A204.1 (cell line): ENCODE measurements at regions not wholly inside any gene's neighbourhood (a gene's known extent, or its start where the extent isn't known, plus 50 kb on each side); places are given as distances from the start of the nearest gene placed in this dataset.

Experiments
- FAIRE-seq: peaks from 2 replicates; lab custom pipeline; 2012; peaks lifted over from hg19 to GRCh38; lab: Jason Lieb, UNC

DNA sequence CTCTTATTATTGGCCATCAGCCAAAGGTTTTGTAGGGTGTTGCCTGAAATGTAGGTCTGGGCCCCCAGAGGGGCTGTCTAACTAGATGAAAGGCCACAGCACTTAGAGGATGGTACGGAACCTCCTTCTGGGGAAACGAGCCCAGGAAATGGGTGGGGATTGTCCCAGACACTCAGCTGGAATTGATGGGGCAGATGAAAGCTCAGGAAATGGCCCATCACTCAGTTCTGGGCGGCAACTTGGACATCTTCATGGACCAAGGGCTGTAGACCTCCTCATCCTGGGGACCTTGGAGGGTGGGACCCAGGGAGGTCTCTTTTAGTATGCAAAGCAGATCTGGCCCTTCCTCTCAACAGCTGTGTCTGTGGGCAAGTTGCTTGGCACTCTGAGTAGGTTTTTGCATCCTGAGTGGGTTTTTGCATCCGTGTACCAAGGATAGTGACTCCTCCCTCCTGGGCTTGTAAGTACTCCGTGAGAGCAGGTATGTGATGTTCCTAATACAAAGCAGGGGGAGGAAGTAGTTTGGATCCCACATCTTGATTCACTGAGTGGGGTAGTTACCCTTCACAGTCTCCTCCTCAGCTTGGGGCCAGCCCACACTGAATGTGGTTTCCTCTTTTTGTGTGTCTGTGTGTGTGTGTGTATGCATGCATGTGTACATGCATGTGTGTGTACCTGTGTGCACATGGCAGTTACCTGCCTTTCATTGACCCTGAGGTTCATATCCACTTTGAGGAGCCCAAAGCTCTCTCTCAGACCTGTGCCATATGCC, 292.0 kb downstream of the RPLP1 start:
- no peak for FAIRE-seq

DNA sequence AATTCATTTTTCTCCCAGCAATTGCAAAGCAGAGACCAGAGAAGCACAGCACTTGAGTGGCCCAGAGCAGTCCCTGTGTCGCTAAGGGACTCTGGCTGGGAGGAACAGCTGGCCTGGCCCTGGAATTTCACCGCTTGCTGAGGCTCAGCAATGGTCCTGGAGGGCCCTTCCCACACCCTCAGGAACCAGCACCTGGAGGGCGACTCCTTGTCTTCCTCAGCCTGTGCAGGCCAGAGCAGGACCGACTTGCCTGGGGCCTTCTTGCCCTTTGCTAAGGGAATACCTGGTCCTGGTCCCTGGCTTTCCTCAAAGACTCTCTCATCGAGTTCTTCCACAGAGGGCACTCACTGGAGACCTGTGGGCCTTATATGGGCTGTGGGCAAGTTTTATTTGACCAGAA, 294.6 kb downstream of the RPLP1 start:
- FAIRE-seq = no peak

DNA sequence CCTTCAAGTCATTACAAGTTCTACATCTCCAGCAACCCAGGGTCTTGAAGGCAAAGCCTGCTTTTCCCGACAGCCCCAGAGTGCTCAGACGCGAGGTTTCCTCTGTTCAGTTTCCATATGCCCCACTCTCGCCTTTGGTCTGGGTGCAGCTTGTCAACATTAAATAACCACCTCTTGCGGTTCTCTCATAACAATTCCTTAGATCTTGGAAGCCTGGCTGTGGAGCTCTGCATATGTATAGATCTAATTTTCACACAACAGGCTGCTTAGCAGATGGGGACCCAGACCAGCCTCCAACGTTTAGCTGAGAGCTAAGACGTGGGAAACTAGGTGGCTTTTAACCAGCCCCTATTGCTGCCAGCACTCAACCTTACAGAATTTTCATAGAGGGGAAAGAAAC, 295.5 kb downstream of the RPLP1 start:
- no peak for FAIRE-seq

DNA sequence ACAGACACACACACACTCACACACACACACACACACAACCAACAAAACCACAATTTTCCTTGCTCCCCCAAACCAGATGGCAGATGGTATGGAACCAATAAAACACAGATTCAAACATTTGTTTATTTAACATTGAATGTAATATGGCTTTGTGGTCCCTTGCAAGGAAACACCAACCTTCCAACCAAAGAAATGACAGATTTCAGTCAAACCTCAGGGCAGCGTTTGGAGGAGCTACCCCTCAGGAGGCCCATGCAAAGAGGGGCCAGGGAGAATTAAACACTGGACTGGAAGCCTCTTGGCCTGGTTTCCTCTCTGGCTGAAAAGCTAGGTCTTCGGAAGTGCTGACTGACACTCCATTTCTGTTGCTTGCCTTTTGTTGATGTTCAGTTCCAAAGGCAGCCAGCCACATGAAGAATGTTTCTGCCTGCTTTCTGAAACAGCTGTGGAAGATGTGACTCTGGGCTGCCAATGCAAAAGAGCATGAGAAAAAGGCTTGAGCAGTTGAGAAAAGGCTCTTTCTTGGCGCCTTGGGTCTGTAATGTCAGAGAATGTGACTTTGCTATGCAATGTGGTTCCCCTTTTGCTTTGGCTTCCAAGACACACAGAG, 296.1 kb downstream of the RPLP1 start:
- FAIRE-seq = no peak

DNA sequence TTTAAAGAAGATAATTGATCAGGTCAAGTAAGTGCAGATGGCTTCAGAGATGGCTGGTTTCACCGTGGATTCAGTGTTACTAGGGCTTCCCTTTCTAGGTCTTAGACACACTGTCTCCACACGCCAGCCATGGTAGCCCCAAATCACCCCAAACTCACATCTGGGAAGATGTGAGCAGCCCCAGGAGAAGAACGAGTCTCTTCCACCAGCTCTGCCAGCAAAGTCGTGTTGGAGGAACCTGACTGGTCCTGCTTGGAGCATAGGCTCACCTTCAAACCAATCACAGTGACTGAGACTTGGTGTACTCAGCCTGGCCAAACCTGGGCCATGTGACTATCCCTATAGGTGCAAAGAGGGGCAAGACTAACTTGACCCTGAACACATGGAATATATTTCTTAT, 296.7 kb downstream of the RPLP1 start:
- no peak for FAIRE-seq

DNA sequence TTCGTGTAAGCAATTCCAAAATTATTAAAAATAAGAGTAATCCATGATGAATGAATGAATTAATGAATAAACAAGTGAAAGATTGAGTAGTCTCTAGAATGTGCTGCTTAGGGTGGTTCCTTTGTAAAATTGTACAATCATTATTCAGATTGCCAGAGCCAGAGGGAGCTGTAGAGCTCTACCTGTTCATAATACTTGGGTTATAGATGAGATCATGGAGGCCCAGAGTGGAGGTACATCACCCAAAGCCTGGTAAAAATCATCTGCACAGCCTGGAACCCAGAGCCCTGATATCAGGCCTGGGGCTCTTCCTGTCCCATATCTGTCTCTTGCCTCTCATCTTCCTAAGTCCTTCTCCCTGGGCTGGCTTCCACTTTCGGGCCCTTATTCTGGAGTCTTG, 297.2 kb downstream of the RPLP1 start:
- FAIRE-seq = no peak

DNA sequence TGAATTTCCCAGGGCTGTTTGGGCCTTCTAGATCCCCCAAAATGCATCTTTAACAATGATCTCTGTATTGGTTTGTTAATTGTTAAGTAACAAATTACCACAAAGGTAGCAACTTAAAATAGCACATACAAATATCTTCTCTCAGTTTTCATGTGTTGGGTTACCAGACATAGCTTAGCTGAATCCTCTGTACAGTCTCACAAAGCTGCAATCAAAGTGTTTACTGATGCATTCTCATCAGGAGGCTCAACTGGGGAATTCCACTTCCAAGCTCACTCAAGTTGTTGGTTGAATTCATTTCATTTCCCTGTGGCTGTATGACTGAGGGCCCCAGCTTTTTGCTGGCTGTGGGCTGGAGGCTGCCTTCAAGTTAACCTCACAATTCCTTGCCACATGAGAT, 297.6 kb downstream of the RPLP1 start:
- no peak for FAIRE-seq

DNA sequence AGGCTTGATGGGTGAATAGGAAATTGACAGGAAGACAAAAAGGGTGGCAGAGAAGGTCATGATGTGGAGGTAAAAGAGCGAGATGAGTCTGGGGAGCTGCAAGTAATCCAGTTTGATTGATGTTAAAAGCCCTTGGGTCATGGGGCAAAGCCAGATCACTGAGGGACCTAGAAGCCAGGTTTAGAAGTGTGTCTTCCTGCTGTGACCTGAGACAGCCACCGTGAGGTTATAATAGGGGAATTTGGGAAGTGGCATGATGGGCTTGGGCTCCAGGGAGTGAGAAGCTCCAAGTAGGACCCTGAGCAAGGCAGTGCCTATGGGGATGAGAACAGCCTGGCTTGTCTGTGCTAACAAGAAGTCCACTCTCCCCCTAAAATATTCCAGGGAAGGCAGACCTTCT, 298.5 kb downstream of the RPLP1 start:
- no peak for FAIRE-seq

DNA sequence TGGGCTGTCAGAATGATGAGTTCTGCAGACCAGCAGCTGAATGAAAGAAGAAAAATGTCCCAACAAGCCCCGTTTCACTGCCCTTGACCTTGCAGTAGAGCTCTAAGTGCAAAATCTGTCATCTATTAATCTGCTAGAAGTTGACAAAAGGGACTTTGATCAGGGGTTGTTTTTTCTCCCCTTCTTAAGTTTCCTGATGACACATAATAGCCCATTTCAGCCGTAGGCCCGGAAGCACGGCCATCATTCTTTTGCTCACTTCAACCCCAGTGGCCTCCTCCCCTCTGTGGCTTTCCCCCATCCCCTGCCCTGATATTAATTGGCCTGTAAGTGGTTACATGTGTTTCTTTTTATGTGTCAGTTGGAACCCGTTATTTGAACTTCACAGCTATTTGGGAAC, 298.9 kb downstream of the RPLP1 start:
- no peak for FAIRE-seq

DNA sequence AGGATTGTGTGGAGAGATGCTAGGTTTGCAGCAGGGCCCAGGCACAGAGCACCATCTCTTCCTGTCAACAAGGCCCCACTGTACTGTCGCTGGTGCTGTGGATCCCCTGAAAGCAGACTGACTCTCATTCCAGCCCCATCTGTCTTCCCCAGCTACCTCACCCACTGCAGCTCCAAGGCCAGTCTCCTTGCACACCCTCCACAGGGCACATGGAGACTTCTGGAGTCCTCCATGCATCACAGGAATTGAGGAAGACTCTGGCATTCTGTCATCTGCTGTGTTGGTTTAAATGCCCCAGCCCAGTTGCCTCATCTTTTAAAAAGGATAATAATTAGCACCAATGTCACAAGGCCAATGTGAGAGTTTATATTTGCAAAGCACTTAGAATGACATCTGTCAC, 301.2 kb downstream of the RPLP1 start:
- no peak for FAIRE-seq

DNA sequence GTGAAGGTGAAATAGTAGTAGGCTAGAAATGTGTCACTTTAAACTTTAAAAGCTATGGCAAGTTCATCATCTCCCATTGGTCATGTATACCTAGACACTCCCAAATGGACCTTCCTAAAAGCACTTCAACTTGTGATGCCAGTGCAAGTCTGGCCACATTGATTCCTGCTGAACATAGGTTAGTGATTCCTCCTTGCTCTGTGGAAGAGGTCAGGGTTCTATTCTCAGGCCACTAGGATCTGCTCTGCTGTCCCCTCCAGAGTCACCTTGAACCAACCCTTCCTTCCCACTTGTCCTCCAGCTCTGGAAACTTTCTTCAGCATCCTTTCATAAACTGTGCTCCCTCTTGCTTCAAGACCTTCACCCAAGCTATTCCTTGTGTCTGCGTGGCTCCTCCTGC, 301.7 kb downstream of the RPLP1 start:
- FAIRE-seq = no peak

DNA sequence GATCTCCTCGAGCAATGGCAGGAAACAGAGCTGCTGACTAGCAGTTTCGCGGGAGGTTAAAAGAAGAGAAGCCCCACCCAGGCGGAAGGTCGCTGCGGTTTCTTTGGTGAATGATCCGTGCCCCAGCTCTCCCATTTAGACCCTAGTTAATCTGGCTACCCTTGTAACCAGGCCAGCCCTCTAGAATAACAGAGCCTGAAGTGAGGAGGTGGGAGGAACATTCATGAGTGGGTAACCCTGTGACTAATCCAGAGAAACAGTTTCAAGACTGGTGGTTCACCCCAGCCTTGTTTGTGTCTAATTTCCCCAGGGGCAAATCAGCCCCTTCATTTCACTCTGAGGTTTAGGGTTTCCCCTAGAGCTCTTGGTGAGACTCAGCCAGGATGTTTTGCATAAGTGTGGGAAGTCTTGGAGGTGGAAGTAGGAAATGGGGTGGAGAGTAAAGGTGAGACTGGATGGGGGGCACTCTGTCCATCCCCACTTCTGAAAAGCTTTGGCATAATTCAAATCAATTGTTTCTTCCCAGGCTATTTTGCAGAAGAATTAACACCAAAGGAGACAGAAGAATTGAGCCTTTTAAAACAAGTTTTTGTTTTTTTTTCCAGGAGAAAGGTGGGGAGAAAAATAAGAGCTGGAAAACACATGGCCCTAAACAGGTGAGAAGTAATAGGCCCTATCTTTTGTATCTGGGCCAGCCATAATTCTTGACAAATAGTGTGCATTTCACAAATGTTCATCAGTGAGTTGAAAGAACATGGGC, 303.1 kb downstream of the RPLP1 start:
- FAIRE-seq = no peak

DNA sequence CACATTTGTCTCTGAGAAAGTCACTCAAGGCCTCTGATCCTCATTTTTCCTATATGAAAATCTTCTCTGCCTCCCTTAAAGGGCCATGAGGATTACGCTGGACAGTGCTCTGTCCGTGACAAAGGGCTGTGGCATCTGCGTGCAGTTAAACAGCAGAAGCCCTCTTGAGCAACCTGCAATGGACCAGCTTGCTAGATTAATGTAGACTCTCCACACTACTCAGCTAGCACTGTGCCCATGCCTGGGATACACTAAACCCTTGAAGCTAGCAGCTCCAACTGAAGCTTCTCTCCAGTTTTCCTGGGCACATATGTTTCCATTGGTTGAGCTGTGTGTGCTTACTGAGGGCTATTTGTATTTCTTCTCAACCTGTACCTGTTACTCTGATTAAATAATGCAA, 303.8 kb downstream of the RPLP1 start:
- FAIRE-seq = no peak

DNA sequence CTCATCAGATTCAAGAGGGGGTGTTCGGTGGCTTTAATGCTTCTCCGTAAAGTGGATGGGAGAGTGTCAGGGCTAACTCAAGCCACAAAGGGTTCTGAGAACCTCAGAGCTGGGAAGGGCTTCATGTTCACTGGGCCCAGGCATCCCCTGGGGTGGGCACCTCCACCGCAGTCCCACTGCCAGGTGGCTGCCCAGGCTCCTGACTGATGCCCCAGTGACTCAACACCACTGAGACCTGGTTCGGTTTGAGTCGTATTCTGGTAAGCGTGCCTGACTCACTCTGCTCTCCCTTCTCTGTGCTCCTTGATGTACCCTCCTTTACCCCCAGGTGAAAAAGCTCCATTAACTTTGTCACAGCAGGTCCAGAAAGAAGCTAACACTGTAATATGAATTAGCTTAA, 304.6 kb downstream of the RPLP1 start:
- no peak for FAIRE-seq

DNA sequence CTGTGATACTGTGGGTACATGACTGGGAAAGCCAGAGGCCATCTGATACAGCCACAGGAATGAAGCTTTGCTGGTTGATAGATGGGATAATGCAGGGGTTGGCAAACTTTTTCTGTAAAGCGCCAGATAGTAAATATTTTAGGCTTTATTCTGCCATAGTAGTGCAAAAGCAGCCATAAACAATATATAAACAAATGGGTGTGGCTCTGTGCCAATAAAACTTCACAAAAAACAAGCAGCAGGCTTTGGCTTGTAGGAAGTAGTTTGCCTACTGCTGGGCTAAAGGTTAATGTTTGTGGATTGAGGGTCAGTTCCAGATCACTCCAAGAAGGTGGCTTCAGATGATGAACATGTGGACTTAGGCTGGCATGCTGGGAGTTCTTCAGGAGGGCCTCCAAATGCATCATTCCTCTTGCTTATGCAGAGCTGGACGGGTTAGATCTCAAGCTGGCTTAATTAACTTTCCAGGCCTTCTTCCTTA, 305.7 kb downstream of the RPLP1 start:
- no peak for FAIRE-seq

DNA sequence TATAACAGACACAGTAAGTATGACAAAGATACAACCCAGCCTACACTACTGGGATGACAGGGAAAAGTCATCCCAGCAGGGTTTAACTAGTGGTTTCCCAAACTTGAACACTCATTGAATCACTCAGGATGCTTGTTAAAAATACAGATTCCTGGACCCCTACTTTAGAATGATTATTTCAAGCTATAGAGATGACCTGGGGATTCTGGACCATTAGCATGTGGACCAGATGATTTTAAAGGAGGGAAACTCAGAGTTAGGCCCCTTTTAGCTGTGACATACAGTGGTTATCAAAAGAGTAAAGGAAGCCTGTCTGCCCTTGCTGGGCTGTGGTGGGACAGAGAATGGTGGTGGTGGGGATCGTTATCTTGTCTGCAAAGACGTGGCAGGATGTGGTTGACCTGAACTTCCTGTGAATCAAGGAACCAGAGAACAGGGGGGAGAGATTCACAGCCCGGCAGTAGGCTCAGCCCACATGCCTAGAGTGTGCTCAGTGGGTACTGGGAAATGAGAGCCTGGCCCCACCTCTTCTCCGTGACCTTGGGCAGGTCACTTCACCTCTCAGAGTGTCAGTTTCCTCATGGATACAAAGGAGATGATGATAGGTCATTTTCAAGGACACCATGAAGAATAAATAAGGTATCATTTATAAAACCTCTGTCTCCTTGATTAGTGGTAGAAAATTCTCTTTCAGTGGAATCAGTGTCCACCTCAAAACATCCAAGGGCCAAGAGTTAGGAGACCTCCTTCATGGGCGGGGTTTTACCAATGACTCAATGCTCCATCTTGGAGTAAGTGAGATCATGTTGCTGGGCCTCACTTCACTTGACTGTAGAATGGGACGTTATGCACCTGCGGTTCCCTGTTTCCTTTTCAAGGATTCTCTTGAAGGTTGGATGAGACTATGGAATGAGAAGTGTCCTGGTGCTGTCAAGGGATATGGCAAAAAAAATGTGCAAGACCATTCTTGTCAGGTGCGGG, 306.5 kb downstream of the RPLP1 start:
- no peak for FAIRE-seq

DNA sequence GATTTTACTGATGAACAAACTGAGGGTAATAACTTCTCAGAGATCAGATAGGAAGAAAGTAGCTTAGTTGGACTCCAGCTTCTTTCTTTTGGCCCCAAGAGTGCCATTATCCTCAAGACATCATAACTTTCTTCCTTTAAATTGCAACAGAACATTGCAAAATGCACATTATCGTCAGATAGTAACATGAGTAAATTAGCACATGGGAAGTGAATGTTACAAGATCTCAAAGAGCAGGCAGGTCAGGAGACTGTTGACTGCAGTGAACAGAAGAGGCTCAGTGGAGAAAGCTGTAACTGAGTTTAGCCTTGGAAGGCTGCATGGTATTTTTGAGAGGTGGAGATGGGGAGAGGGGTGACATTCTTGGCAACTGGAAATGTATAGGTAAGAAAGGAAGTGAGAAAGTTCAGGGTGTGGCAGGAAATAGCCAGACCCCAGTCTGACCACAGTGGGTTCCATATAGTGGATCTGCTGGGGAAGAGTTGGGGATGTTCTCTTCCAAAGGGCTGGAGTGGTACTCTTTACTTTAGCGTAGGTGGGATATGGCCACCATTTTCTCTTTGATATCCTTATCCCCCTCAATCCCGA, 307.7 kb downstream of the RPLP1 start:
- no peak for FAIRE-seq

DNA sequence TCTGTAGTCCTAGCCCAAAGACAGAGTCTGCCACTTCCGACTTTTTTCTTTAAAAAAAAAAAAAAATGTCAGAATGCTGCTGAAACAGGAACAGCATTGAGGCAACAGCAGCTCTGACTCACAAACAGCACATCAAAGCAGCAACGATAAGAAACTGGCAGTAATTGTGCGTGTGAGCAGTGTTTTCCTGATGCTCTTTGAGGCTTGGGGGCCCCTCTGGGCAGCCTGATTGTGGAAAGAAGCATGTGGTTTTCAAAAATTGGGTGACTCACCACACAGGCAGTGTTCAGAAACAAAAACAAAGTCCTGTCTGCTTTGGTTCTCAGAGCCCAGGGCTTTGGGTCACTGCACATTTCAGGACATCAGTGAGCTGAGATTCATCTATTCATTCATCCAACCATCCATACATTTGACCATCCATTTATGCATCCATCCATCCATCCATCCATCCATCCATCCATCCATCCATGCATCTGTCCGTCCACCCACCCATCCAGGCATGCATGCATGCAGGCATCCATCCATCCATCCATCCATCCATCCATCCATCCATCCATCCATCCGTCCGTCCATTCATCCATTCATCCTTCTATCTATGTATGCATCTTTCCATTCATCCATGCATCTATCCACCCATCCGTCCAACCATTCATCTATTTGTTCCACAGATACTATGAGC, 308.4 kb downstream of the RPLP1 start:
- FAIRE-seq = no peak

DNA sequence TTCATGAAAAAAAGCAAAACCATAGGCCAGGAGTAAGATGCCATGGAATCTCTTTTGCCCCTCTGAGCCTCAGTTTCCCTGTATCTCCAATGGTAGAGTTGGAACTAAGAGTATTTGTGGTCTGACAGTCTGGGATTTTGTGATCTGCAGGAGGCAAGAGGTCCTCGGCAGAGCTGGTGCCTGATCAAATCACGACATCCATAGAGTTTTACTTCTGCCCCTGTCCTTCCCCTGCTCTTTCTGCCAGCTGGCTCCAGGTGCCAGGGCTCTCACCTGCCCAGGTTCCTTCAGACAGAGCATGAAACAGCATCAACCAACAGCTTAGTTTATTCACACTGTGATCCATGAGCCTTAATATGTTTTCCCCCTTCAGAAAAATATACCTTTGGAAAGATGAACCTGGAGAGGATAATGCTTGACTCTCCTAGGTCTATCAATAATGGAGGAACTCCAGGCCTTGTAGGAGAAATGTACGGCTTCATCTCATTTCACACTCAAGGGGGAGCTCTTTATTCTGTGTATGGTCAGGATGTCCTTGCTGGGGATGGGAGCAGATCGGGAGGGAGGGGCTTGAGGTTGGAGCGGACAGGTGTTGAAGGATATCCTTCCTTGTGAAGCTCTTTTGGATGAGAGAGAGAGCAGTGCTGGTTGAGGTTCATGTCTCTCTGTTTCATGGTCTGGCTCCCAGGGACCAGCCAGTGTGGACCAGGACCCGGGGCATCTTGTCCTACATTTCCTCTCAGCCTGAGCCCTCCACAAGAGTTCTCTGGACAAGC, 309.9 kb downstream of the RPLP1 start:
- no peak for FAIRE-seq

DNA sequence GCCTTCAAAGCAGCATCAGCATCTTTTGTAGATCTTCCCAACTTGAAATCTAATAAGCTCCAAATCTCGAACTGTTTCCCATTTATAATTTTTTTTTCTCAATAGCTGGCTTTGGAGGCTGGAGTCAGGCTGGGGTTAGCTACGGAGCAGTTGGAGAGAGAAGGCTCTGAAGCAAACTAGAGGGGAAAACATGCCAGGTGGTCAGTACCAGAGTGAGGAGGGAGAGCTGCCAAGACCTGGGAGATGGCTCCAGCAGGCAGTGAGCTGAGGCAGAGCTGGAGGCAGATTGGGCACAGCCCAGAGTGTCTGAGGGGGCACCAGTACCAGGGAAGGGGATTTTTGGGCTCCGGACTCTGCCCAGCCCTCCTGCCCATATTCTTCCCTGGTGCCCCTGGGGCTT, 311.2 kb downstream of the RPLP1 start:
- no peak for FAIRE-seq
